Parathyroid adenoma (tissue), 2 donors: ENCODE measurements at regions not wholly inside any gene's neighbourhood (a gene's known extent, or its start where the extent isn't known, plus 50 kb on each side); places are given as distances from the start of the nearest gene placed in this dataset.

Experiments
- H2AFZ ChIP-seq: fragments of 300-600 bp; sonication (generic); one replicate; pipeline ENCODE4 v1.7.0; 2017; ENCODE audit warnings: antibody characterized with exemption, mild to moderate bottlenecking
- H3K27ac ChIP-seq: fragments of 300-600 bp; sonication (generic); one replicate; pipeline ENCODE4 v1.7.0; 2017
- H3K27me3 ChIP-seq: fragments of 300-600 bp; sonication (generic); one replicate; pipeline ENCODE4 v1.7.0; 2017; ENCODE audit warnings: low read length; ENCODE audit not compliant: control insufficient read depth, insufficient read depth
- H3K36me3 ChIP-seq: fragments of 300-600 bp; sonication (generic); one replicate; pipeline ENCODE4 v1.7.0; 2017; ENCODE audit warnings: low read length; ENCODE audit not compliant: control insufficient read depth, insufficient read depth
- H3K4me1 ChIP-seq: fragments of 300-600 bp; sonication (generic); one replicate; pipeline ENCODE4 v1.7.0; 2017; ENCODE audit warnings: control low read depth
- H3K4me2 ChIP-seq: fragments of 300-600 bp; sonication (generic); one replicate; pipeline ENCODE4 v1.7.0; 2017; ENCODE audit warnings: low read length
- H3K4me3 ChIP-seq: fragments of 300-600 bp; sonication (generic); one replicate; pipeline ENCODE4 v1.7.0; 2017; ENCODE audit warnings: low read depth, low read length
- H3K79me2 ChIP-seq: fragments of 300-600 bp; sonication (generic); one replicate; pipeline ENCODE4 v1.7.0; 2017; ENCODE audit warnings: control low read depth
- H3K9ac ChIP-seq: fragments of 300-600 bp; sonication (generic); one replicate; pipeline ENCODE4 v1.7.0; 2017; ENCODE audit warnings: mild to moderate bottlenecking
- H3K9me3 ChIP-seq: fragments of 300-600 bp; sonication (generic); one replicate; pipeline ENCODE4 v1.7.0; 2017; ENCODE audit warnings: low read length; ENCODE audit not compliant: control insufficient read depth
- CTCF ChIP-seq: fragments of 300-600 bp; sonication (generic); IDR thresholded peaks from one replicate; pipeline ENCODE4 v1.7.0; 2017; ENCODE audit warnings: antibody characterized with exemption, mild to moderate bottlenecking
- donor health status: primary hyperparathyroidism.

- TF ChIP-seq CTCF = no peak
- Histone ChIP-seq H3K9ac (no peak overlapping the region), H3K4me2 (no peak overlapping the region), H3K9me3 (no peaks in the 10 kb centered on the region), H3K4me3 (no peak overlapping the region), H3K36me3 (no peaks in the 10 kb centered on the region), H3K4me1 (no peaks in the 10 kb centered on the region), H3K27ac (no peak overlapping the region), H2AFZ (no peak overlapping the region), H3K27me3 (no peaks in the 10 kb centered on the region), H3K79me2 (no peaks in the 10 kb centered on the region)
These were observed 902.9 kb downstream of the LTN1 start for GRCh38 chr21:28089599-28090441.

GRCh38 chr21:28086861-28087581, 905.7 kb downstream of the LTN1 start:
- TF ChIP-seq CTCF = no peak
- Histone ChIP-seq H3K27ac (no peak overlapping the region), H3K9ac (no peak overlapping the region), H3K27me3 (no peaks in the 10 kb centered on the region), H3K36me3 (no peaks in the 10 kb centered on the region), H3K4me1 (no peaks in the 10 kb centered on the region), H3K4me3 (no peak overlapping the region), H3K9me3 (no peaks in the 10 kb centered on the region), H2AFZ (no peak overlapping the region), H3K4me2 (no peak overlapping the region), H3K79me2 (no peaks in the 10 kb centered on the region)

DNA sequence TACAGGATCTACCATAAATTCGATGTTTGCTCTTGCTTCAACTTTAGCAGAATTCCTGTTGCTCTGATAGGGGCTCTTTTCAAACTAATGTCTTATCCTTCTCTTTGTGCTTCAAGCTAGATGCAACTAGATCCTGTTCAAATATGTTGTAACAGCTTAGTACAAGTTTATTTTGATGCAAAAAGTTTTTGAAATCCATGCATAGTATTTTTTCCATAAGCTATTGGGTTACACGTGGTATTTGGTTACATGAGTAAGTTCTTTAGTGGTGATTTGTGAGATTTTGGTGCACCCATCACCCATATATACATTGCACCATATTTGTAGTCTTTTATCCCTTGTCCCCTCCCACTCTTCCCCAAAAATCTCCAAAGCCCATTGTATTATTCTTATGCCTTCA, 907.7 kb downstream of the LTN1 start:
- no peaks in the 10 kb centered on the region for H3K36me3 ChIP-seq
- H3K9me3 ChIP-seq = no peaks in the 10 kb centered on the region
- no peak overlapping the region for H3K9ac ChIP-seq
- no peak overlapping the region for H3K4me3 ChIP-seq
- H3K79me2 ChIP-seq = no peaks in the 10 kb centered on the region
- no peak overlapping the region for H3K4me2 ChIP-seq
- no peaks in the 10 kb centered on the region for H3K4me1 ChIP-seq
- H3K27ac ChIP-seq = no peak overlapping the region
- no peak for TF ChIP-seq CTCF
- no peak overlapping the region for H2AFZ ChIP-seq
- no peaks in the 10 kb centered on the region for H3K27me3 ChIP-seq

GRCh38 chr21:28083350-28083749, 909.3 kb downstream of the LTN1 start:
- no peak for TF ChIP-seq CTCF
- H3K79me2 ChIP-seq = no peaks in the 10 kb centered on the region

More at GRCh38 chr21:28083350-28083749, 909.3 kb downstream of the LTN1 start:
- H3K27me3 ChIP-seq = no peaks in the 10 kb centered on the region
- H3K4me2 ChIP-seq = no peak overlapping the region
- H3K9ac ChIP-seq = no peak overlapping the region
- no peaks in the 10 kb centered on the region for H3K9me3 ChIP-seq
- no peaks in the 10 kb centered on the region for H3K4me1 ChIP-seq
- no peak overlapping the region for H2AFZ ChIP-seq
- H3K4me3 ChIP-seq = no peak overlapping the region
- no peaks in the 10 kb centered on the region for H3K36me3 ChIP-seq
- H3K27ac ChIP-seq = no peak overlapping the region
